ENCODE measurements at regions not wholly inside any gene's neighbourhood (a gene's known extent, or its start where the extent isn't known, plus 50 kb on each side); places are given as distances from the start of the nearest gene placed in this dataset.

DNA sequence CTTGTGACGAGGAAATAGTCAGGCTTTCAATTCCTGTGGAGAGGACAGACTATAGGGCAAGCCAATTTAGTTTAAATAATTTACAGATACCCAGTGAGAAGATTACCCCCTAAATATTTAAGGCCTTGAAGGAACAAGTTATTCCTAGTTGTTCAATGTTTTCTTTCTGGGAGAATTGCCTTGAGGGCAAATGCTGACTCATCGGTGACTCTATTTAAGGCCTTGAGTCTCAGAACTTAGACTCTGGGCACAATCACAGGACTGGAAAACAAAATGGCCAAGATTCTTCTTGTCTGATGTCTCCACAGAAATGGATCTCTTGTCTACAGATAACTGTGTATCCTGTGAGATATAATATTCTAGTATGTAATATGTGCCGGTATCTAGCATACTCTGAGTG is 467.1 kb downstream of the SUCLG1 start:
- TF ChIP-seq CTCF (conservative IDR thresholded peaks at IDR 0.05; ENCODE audit: low read depth, low read length), result no peak
- no peak for TF ChIP-seq EZH2 (IDR thresholded peaks at IDR 0.05; ENCODE audit: borderline replicate concordance, low read depth, low read length, poor library complexity, severe bottlenecking)

All from A673 (cell line).